NCI-H226 (cell line): ENCODE measurements at regions not wholly inside any gene's neighbourhood (a gene's known extent, or its start where the extent isn't known, plus 50 kb on each side); places are given as distances from the start of the nearest gene placed in this dataset.
"Not testable (repeated sequence)": the region's sequence is repeated elsewhere in the genome, so short reads cannot be mapped to it uniquely, and the experiment has no call there.

Experiments used
- DNase-seq: peaks from one replicate; pipeline ENCODE4 v3.0.0-alpha.2; 2015

DNA sequence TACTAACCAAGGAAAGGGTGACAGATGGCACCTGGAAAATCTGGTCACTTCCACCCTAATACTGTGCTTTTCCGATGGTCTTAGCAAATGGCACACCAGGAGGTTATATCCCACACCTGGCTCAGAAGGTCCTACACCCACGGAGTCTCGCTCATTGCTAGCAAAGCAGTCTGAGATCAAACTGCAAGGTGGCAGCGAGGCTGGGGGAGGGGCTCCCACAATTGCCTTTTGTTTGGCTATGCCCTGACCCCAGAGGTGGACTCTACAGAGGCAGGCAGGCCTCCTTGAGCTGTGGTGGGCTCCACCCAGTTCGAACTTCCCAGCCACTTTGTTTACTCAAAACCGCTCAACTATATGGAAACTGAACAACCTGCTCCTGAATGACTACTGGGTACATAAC, 50.3 kb upstream of the UGT2B15 start:
- DNase-seq = not testable (repeated sequence)

DNA sequence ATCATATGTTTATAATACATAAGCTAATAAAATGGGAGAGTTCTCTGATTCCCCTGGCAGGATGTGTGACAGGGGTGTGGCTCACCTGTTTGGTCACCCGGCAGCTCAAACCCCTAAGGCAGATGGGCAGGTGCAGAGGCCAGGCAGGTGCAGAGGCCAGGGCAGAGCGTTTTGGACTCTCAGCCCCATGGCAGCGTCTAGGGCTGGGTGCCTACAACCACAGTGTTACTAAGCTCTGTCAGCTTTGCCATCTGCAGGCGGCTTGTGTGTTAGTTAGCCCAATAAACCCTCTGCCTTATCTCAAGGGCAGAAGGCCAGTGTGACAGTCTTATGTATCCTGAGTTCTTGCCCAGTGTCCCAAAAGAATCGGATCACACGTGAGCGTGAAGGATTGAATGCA, 54.0 kb upstream of the UGT2B15 start:
- no peak for DNase-seq

DNA sequence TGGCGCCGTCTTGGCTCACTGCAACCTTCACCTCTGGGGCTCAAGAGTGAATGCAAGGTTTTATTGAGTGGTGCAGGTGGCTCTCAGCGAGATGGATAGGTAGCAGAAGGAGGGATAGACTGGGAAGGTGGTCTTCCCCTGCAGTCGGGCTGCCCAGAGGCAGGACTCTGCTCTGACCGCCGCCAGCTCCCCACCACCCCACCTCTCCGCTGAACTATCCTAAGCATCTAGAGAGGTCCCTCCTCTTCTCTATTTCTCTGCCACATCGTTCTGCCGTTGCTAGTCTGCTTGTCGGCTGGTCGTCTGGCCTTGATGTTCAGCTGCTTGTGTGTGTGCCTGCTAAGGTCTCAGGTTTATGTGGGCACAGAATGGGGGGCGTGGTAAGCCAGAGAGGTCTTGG, 54.5 kb upstream of the UGT2B15 start:
- no peak for DNase-seq

DNA sequence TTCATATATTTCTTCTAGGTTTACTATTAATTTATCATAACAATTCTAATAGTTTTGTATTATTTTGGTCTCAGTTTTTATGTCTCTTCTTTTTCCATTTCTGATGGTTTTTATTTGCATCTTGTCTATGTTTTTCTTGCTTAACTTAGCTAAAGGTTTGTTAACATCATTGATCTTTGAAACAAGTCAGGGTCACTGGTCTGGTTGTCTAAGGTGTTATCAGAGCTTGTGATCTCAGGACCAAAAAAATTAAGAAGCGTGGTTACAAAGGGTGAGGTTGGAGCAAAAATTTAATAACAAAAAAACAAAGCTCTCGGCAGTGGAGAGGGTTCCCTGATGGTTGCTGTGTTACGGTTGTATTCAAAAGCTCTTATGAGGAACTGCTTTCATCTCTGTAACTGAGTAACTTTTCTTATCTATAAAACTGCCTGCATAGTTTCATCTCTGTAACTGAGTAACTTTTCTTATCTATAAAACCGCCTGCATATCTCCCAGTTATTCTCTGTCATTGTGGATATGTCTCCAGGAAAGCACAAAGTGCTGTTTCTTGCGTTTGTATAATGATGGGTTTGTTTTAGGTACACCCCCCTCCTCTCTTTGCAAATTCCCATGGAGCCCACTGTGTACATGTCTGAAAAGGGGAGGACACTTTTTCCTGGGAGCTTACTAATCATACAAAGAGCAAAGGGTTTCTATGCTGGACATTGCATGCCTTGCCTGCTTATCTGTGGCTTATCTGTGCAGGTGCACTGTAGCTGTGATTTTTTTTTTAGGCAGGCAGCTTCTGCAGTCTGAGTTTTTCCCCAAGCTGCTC, 62.4 kb upstream of the UGT2B15 start:
- peak; percentile 66 for DNase-seq

DNA sequence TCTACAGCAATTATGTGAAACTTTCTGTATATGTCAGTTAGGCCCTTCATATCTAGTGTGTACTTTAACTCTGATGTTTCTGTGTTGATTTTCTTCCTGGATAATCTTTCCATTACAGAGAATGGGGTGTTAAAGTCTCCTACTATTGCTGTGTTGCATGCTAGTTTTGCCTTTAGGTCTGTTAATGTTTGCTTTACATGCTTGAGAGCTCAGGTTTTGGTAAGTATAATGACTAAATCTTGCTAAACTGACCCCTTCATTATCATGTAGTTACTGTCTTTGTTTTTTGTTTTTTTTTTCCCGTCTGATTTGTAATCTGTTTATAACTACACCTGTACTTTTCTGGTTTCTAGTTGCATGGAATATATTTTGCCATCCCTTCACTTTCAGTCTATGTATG, 63.6 kb upstream of the UGT2B15 start:
- DNase-seq = no peak

DNA sequence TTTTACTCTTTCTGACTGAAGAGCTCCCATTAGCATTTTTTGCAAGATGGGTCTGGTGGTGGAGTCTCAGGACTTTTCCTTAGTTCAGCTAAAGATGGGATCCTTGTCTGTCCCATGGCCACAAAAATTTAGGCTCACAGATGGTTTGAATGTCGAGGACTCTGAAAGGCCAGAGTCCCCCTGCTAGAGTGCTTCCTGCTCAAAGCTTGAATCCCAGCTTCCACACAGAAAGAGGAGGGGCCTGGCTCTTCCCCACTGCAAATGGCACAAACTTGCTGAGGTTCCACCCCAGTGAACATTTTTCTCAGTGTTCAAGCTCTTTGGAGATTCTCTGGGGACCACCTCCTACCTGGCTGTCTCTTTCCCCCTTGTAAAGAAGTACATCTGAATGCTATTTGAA, 64.7 kb upstream of the UGT2B15 start:
- no peak for DNase-seq

DNA sequence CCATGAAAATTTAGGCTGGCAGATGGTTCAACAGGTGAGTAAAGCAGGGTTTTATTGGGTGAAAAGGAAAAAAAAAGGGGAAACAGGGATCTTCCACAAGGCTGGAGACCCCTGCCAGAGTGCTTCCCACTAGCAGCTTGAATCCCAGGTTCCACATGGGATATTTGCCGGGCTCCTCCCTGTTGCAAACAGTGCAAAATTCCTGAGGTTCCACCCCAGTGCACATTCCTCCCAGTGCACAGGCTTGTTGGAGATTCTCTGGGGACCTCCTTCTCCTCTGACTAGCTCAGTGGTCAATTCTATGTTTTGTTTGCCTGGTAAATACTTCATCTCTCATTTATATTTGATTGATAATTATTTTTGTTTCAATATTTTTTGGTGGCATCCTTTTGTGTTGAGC, 66.4 kb upstream of the UGT2B15 start:
- DNase-seq = no peak

DNA sequence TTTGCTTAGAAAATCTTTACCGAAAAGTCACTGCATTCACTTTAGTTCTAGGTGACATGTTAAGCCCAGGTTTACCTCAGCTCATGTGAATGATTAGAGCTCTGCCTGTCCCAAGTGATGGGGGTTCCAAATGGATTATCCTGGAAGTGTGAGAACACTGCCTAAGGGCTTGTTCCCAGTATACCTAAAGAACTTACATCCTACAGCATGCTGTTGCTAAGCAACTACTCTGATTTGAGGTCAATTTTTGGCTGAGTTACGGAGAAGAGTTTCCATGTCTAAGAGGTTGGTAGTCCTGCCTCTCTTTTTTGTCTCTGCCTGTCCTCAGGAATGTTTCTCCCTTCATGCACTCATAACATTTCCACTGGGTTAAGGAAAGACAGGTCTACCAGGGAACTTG, 67.6 kb upstream of the UGT2B15 start:
- DNase-seq = no peak

DNA sequence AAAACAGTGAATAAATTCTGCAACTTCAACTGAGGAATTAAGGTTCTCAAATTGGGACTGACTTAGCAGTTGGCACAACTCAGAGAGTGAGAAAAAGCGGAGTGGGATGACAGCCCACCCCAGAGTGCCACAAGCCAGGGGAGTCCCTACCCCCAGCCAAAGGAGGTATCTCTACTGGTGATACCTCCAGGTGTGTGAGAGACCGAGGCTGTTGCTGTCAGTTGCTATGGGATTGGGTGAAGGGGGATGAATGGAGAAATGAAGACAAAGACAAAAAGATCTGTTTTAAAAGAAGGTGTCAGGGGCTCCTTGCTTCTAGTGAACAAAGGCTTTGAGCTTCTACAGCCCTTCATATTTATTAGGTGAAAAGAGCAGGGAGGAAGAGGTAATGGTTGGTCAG, 71.4 kb upstream of the UGT2B10 start:
- no peak for DNase-seq

DNA sequence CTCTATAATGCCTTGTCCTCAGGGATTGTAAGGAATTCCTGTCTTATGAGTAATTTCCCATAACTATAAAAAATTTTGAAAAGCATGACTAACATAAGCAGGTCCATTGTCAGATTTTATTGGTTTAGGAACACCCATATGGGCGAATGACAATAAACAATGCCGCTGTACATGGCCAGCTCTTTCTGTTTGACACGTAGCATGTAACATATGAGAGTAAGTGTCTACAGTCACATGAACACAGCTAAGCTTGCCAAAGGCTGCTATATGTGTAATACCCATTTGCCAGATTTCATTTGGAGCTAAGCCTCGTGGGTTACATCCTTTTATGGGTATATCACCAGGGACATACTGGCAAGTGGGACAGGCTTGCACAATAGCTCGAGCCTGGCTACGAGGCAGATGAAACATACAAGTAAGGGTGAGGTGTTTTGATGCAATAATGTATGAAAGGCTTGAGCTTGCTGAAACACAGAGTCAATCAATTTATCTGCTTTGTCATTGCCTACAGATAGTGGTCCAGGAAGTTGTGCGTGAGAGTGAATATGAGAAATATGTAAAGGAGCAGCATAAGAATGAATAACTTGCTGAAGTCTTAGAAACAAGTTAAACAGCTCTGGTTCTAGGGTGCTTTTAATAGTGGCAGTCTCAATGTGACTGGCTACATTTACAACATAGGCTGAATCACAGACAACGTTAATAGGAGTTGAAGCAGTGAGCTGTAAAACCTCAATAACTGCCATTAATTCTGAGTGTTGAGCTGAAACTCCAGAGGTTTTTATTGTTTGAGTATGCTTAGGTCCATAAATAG, 67.4 kb upstream of the UGT2B10 start:
- no peak for DNase-seq

DNA sequence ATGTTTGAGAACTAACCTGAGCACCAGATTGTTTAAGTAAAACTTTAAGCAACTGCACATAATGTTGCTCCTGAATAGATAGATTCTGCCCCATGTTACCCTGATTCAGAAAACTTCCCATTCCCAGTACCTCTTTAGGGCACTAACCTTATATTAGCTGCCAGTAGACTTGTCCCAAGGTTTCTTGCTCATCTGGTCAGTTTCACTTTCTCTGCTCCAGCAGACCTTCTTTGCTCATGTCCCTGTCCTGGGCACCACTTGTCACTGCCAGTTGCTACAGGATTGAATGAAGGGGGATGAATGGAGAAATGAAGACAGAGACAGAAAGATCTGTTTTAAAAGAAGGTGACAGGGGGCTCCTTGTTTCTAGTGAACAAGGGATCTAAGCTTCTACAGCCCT, 65.2 kb upstream of the UGT2B10 start:
- DNase-seq = no peak

DNA sequence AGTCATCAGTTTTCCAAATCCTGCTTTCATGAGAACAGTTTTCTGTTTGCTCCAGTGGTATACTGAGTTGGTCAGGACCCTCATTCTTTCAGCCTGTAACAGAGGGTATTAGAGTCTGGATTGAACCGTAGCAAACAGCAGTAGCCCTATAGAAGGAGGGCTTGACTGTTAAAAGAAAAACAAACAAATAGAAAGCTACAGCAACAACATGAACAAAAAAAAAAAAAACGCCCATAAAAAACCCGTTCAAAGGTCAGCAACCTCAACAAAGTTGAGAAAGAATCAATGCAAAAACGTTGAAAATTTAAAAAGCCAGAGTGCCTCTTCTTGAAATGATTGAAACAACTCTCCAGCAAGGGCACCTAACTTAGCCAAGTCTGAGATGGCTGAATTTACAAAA, 64.7 kb upstream of the UGT2B10 start:
- no peak for DNase-seq

DNA sequence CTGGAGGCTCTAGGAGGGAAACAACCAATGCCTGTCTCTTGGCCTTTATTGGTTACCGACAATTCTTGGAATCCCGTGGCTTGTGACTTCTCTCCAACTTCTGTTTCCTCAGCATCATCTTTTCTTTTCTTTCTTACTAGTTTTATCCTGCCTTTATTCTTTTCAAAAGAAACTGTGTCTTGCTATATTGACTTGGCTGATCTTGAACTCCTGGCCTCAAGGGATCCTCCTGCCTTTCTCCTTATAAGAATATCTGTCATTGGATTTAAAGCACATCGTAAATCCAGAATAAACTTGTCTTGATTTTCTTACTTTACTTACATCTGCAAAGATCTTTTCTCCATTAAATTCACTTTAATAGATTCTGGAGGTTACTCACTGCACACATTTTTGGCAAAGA, 49.9 kb upstream of the UGT2B10 start:
- DNase-seq = no peak
